ENCODE measurements at regions not wholly inside any gene's neighbourhood (a gene's known extent, or its start where the extent isn't known, plus 50 kb on each side); places are given as distances from the start of the nearest gene placed in this dataset.

DNA sequence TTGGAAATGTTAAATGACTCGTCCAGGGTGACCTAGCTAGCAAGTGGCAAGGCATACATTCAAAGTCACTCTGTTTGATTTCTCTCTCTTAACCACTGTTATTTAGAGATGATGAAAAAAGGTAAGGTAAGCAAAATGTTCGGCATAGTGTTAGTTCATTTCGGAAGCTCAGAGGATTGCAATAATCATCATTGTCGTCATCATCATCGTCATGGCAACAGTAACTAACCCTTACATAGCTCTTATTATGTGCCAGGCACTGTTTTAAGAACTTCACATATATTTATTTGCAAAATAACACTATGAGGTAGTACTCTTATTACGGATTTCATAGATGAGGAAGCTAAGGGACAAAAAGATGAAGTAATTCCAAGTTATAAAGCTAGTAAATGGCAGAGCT lies 292.7 kb upstream of the CXCR4 start:
- TF ChIP-seq, protein P1, sequence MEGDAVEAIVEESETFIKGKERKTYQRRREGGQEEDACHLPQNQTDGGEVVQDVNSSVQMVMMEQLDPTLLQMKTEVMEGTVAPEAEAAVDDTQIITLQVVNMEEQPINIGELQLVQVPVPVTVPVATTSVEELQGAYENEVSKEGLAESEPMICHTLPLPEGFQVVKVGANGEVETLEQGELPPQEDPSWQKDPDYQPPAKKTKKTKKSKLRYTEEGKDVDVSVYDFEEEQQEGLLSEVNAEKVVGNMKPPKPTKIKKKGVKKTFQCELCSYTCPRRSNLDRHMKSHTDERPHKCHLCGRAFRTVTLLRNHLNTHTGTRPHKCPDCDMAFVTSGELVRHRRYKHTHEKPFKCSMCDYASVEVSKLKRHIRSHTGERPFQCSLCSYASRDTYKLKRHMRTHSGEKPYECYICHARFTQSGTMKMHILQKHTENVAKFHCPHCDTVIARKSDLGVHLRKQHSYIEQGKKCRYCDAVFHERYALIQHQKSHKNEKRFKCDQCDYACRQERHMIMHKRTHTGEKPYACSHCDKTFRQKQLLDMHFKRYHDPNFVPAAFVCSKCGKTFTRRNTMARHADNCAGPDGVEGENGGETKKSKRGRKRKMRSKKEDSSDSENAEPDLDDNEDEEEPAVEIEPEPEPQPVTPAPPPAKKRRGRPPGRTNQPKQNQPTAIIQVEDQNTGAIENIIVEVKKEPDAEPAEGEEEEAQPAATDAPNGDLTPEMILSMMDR (IDR thresholded peaks at IDR 0.05; ENCODE audit: low read length): no peak
- TF ChIP-seq EZH2 (IDR thresholded peaks at IDR 0.05; ENCODE audit: borderline replicate concordance, low read length): no peak
